Mucosa of rectum (tissue), 2 donors: ENCODE measurements at regions not wholly inside any gene's neighbourhood (a gene's known extent, or its start where the extent isn't known, plus 50 kb on each side); places are given as distances from the start of the nearest gene placed in this dataset.

Experiments used
- H3K27ac ChIP-seq, 2 donors: one replicate each; pipeline ENCODE4 v1.7.0; 2013; ENCODE audit warnings: inconsistent platforms in 2 of 2, low read depth in 2 of 2, low read length in 2 of 2
- H3K27me3 ChIP-seq, 2 donors: one replicate each; pipeline ENCODE4 v1.7.0; 2013; ENCODE audit warnings: low read length in 2 of 2; ENCODE audit not compliant: control insufficient read depth in 2 of 2, insufficient read depth in 2 of 2
- H3K36me3 ChIP-seq, 2 donors: one replicate each; pipeline ENCODE4 v1.7.0; 2013; ENCODE audit warnings: low read length in 2 of 2; ENCODE audit not compliant: control insufficient read depth in 2 of 2, insufficient read depth in 2 of 2
- H3K4me1 ChIP-seq, 2 donors: one replicate each; pipeline ENCODE4 v1.7.0; 2013; ENCODE audit warnings: low read length in 2 of 2, mild to moderate bottlenecking in 1 of 2; ENCODE audit not compliant: control insufficient read depth in 2 of 2, insufficient read depth in 2 of 2
- H3K4me3 ChIP-seq, 2 donors: one replicate each; pipeline ENCODE4 v1.7.0; 2013; ENCODE audit warnings: low read length in 2 of 2
- H3K9ac ChIP-seq, 2 donors: one replicate each; pipeline ENCODE4 v1.7.0; 2013; ENCODE audit warnings: low read length in 2 of 2, low read depth in 1 of 2, mild to moderate bottlenecking in 1 of 2
- H3K9me3 ChIP-seq, 2 donors: one replicate each; pipeline ENCODE4 v1.7.0; 2013; ENCODE audit warnings: low read length in 2 of 2; ENCODE audit not compliant: control insufficient read depth in 2 of 2
- donor health status: healthy.
- donor health status: Normal muscosa, but diverticular disease.

DNA sequence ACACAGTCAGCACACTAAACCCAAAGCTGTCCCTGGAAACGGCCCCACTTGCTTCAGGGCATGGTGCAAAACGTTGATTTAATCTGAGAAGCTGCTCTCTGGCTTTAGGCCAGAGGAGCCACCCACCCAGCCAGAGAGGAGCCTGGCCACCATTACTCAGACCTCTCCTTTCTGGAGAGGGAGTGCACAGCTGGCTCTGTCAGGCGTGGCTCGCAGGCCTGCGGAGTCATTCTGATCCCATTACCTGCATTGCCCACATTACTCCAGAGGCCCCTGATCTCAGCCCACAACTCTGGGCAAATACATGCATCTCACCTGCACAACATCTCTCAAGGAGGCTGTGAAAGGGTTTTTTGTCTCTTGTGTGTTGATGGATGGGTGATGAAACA, 370.0 kb upstream of the IGFBP3 start:
- no peak overlapping the region for H3K9ac ChIP-seq
- H3K4me1 ChIP-seq, result no peaks in the 10 kb centered on the region
- H3K4me3 ChIP-seq, result no peak overlapping the region
- H3K27me3 ChIP-seq, result no peaks in the 10 kb centered on the region
- H3K27ac ChIP-seq, result no peak overlapping the region
- H3K36me3 ChIP-seq, result no peaks in the 10 kb centered on the region
- peaks cover 0 to 2% of the 10 kb centered on the region in 2 donors for H3K9me3 ChIP-seq

DNA sequence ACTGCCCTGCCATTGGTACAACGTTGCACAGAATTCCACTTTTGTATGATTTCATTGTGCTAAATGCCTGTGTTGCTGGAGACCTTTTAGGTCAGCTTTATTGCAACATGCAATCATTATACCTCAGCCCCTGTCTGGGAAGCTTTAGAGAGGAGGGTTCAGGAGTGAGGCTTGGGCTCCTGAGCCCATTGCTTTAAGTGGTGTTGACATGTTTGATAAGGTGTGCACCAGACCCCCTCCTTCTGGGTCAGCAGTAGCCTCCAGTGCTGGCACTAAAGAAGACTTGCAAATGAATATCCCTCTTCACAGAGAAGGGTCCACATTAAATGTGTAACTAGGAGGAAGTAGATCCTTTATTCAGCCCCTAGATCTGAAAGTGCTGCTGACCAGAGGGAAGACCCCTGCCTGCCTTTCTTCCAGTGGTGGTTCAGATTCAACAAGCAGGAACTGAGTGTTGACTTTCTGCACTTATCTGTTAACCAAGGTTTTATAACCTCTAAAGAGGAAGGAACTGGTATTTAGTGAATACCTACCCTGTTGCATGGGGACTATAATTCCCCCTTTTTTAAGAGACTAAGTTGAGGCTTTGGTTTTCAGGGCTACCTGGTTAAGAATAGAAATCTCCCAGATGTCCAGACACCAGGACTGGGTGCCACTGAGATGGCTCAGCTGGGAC, 369.4 kb upstream of the IGFBP3 start:
- no peak overlapping the region for H3K4me3 ChIP-seq
- H3K27me3 ChIP-seq, result no peaks in the 10 kb centered on the region
- no peak overlapping the region for H3K9ac ChIP-seq
- no peaks in the 10 kb centered on the region for H3K36me3 ChIP-seq
- H3K9me3 ChIP-seq, result peaks cover 0 to 2% of the 10 kb centered on the region in 2 donors
- no peak overlapping the region for H3K27ac ChIP-seq
- no peaks in the 10 kb centered on the region for H3K4me1 ChIP-seq

DNA sequence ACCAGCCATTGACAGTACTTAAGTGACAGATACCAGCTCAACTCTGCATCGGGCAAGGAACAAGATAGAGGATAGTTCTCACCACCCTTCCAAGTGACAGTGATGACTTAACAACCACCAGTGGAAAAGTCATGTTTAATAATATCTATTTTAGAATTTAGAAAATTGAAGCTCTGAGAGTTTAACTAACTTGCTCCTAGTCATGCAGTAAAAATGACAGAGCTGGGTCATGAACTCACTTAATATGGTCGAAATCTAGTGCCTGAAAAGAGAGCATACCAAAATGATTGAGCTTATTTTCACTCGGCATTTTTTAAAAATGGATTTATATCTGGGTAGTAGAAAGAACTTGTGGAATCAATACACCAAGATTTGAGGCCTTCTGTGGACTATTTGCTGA, 367.8 kb upstream of the IGFBP3 start:
- H3K9ac ChIP-seq, result no peak overlapping the region
- H3K27ac ChIP-seq, result no peak overlapping the region
- H3K4me3 ChIP-seq, result no peak overlapping the region
- no peaks in the 10 kb centered on the region for H3K9me3 ChIP-seq
- H3K36me3 ChIP-seq, result no peaks in the 10 kb centered on the region
- H3K4me1 ChIP-seq, result no peaks in the 10 kb centered on the region
- no peaks in the 10 kb centered on the region for H3K27me3 ChIP-seq

DNA sequence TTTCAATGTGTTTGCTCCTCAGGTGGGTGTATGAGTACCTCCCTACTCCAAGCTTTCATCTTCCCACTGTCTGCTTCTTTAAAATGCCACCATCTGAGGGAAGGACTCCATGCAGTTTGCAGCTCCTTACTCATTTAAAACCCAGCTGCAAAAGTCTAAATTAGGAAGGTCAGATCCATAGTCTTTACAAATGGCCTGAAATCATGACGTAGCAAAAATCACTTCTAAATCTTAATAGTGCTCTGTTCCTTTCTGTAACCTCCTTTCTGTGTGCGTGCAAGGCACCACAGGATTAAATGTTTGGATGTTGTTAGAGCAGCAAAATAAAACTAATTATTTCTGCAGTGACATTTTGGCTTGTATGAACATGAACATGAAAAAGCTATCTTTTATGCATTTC, 366.9 kb upstream of the IGFBP3 start:
- no peaks in the 10 kb centered on the region for H3K9me3 ChIP-seq
- H3K9ac ChIP-seq, result no peak overlapping the region
- H3K36me3 ChIP-seq, result no peaks in the 10 kb centered on the region

GRCh38 chr7:46286957-46287356, 365.9 kb upstream of the IGFBP3 start:
- Histone ChIP-seq H3K27me3 (no peaks in the 10 kb centered on the region), H3K9ac (no peak overlapping the region), H3K27ac (no peak overlapping the region), H3K36me3 (no peaks in the 10 kb centered on the region), H3K4me1 (no peaks in the 10 kb centered on the region), H3K9me3 (no peaks in the 10 kb centered on the region), H3K4me3 (no peak overlapping the region)

More for the DNA sequence above, 366.9 kb upstream of the IGFBP3 start:
- no peaks in the 10 kb centered on the region for H3K27me3 ChIP-seq
- no peak overlapping the region for H3K4me3 ChIP-seq
- H3K27ac ChIP-seq, result no peak overlapping the region
- no peaks in the 10 kb centered on the region for H3K4me1 ChIP-seq

- no peaks in the 10 kb centered on the region for H3K36me3 ChIP-seq
- H3K27ac ChIP-seq, result no peak overlapping the region
- no peak overlapping the region for H3K4me3 ChIP-seq
- no peaks in the 10 kb centered on the region for H3K27me3 ChIP-seq
- no peaks in the 10 kb centered on the region for H3K9me3 ChIP-seq
- no peaks in the 10 kb centered on the region for H3K4me1 ChIP-seq
- H3K9ac ChIP-seq, result no peak overlapping the region
These were observed 365.3 kb upstream of the IGFBP3 start for GRCh38 chr7:46286356-46286755.

DNA sequence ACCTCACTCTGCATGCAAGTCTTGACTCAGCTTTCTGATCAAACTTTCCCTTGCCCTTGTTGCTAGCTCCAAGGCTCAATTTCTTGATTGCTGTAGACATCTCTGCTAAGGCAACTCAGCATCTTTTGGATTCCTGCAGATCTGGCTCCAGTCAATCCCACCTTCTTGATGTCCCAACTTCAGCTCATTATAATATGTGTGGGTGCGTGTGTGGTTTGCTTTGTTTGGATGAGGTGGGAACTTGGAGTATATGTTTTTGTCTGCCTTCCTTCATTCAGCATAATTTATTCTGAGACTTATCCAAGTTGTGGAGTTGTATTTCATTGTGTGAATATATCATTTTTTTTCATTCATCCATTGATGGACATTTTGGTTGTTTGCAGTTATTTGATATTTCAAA, 364.8 kb upstream of the IGFBP3 start:
- Histone ChIP-seq H3K4me3 (no peak overlapping the region), H3K9ac (no peak overlapping the region), H3K9me3 (no peaks in the 10 kb centered on the region), H3K4me1 (no peaks in the 10 kb centered on the region), H3K27ac (no peak overlapping the region), H3K36me3 (no peaks in the 10 kb centered on the region), H3K27me3 (no peaks in the 10 kb centered on the region)

DNA sequence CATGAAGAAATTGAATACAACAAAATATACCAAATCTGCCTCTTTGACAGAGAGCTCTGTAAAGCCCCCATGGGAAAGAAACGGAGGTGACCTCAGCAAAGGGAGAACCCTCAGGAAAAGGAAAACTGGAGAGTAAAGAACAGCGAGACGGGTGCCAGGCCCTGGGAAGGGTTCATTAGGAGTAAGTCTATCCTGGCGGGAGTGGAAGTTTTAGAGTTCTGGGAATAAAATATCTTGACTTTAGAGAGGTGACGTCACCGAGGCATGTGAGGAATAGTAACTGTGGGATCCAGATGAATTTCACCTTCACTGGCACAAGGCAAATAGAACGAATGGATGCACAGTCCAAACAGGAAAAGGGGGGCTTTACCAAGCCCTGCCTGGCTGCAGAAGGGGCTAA, 362.8 kb upstream of the IGFBP3 start:
- Histone ChIP-seq H3K27ac (no peak overlapping the region), H3K4me1 (no peaks in the 10 kb centered on the region), H3K9ac (no peak overlapping the region), H3K27me3 (no peaks in the 10 kb centered on the region), H3K9me3 (no peaks in the 10 kb centered on the region), H3K36me3 (no peaks in the 10 kb centered on the region), H3K4me3 (no peak overlapping the region)

- no peak overlapping the region for H3K4me3 ChIP-seq
- no peaks in the 10 kb centered on the region for H3K27me3 ChIP-seq
- H3K36me3 ChIP-seq, result no peaks in the 10 kb centered on the region
- H3K9me3 ChIP-seq, result no peaks in the 10 kb centered on the region
- H3K4me1 ChIP-seq, result no peaks in the 10 kb centered on the region
- H3K27ac ChIP-seq, result no peak overlapping the region
- H3K9ac ChIP-seq, result no peak overlapping the region
These were observed 361.1 kb upstream of the IGFBP3 start for GRCh38 chr7:46282155-46282554.

DNA sequence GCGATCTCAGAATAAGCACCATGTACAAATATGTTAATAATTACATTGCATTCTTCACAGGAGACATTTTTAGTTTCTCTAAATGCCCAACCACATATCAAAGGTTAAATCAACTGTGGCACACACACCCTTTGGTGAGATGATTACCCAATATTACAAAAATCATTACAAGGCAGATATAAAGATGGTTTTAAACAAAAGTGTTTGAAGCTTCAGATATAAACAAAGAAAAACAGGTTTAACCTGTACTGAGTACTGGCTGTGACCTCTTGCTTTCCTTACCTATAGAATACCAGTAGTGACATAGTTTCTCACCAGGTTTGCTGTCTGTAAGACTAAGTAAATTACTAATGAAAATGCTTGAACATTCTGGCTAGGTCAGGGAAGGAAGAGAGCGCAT, 360.0 kb upstream of the IGFBP3 start:
- H3K9ac ChIP-seq, result no peak overlapping the region
- H3K4me3 ChIP-seq, result no peak overlapping the region
- H3K27me3 ChIP-seq, result no peaks in the 10 kb centered on the region
- H3K9me3 ChIP-seq, result no peaks in the 10 kb centered on the region
- no peaks in the 10 kb centered on the region for H3K4me1 ChIP-seq
- H3K36me3 ChIP-seq, result no peaks in the 10 kb centered on the region
- H3K27ac ChIP-seq, result no peak overlapping the region

DNA sequence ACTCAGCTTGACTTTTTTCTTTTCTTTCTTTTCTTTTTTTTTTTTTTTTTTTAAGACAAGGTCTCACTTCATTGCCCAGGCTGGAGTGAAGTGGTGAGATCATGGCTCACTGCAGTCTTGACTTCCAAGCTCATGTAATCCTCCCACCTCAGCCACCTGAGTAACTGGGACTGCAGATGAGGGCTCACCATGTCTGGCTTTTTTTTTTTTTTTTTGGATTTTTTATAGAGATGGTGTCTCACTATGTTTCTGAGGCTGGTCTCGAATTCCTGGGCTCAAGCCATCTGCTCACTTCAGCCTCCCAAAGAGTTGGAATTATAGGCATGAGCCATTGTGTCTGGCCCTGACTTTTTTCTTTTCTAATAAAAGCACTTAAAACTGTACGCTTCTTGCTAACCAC, 358.2 kb upstream of the IGFBP3 start:
- Histone ChIP-seq H3K36me3 (no peaks in the 10 kb centered on the region), H3K27me3 (no peaks in the 10 kb centered on the region), H3K9ac (no peak overlapping the region), H3K9me3 (no peaks in the 10 kb centered on the region), H3K27ac (no peak overlapping the region), H3K4me1 (no peaks in the 10 kb centered on the region), H3K4me3 (no peak overlapping the region)
